GM18951 (cell line): ENCODE measurements at regions not wholly inside any gene's neighbourhood (a gene's known extent, or its start where the extent isn't known, plus 50 kb on each side); places are given as distances from the start of the nearest gene placed in this dataset.

Experiments
- POLR2A ChIP-seq: IDR thresholded peaks from 4 replicates; pipeline ENCODE4 v1.6.1; 2011; ENCODE audit warnings: mild to moderate bottlenecking; ENCODE audit not compliant: insufficient read length, insufficient read depth; ENCODE audit errors: extremely low read depth
- in situ Hi-C: fragments of 300-500 bp; cut with MboI; formaldehyde crosslinking; loops from one replicate; pipeline ENCODE4 v1.12.0; 2022; ENCODE audit warnings: low sequenced_read_pairs, mixed read lengths, inconsistent platforms; ENCODE audit not compliant: unreplicated experiment

DNA sequence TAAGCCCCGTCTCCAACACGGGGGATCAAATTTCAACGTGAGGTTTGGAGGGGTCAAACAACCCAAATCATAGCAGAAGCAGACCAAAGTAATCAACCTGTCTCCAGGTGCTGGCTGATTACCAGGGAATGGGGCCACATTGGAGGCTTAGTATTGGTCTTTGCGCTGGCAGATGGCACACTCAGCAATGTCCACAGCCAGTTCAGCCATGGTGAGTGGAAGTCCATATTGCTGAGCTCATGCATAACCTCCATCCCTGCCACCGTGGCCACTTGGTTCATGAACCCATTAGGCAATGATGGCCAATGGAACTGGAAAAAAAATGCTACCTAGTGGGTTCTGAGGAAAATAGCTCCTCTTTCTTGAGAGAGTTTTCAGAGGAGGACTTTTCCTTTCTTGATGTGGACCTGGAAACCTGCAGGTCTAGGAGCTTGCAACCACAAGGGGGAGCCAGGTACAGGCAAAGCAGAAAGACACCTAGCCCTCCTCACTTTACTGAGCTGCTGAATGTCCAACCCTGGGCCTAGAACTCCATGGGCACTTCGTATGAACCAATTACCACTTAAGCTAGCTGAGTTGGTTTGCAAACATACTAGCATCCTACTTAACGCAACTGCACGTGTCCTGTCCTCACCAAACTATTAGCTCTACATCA, 128.0 kb upstream of the GYPC start:
- in situ Hi-C loops = loop anchor here (25.0 kb wide), 1 partner anchor 234 kb away; no protein-coding TSS in a partner anchor
- TF ChIP-seq POLR2A = no peak

DNA sequence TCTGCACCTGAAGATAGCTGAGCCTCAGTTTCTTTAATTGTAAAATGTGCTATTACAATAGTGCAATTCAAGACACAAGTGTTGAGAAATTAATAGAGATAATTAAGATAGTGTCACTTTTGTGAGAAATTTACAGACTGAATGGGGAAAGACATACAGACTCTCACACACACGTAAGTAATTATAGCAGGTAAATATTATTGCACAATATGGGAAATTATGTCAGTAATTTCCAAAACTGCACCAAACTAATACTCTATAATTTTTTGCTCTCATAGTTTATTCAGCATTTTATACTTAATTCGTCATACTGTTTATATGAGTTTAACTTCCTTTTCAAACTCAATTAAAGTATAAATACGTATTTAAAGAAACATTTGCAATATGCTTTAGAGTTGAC, 124.9 kb upstream of the GYPC start:
- no peak for TF ChIP-seq POLR2A
- in situ Hi-C loops = loop anchor here (25.0 kb wide), 1 partner anchor 231 kb away; no protein-coding TSS in a partner anchor

DNA sequence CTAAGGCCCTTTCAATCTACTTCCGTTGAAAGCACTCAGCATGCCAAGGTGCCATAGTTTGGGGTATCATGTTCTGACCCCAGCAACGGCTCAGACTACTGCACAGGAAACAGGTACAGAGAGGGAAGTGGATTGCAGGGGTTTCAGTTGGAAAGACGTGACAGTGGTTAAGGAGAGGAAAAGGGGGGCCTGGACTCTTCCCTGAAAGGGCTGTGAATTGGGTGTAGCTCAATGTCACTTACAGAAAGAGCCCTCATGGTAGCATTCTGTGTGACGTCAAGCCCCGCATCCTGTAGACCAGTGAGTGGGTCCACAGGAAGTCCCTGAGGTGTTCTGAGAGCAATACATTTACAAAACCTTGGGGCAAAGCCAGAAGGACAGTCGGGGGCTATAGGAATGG, 121.5 kb upstream of the GYPC start:
- no peak for TF ChIP-seq POLR2A
- in situ Hi-C loops = loop anchor here (25.0 kb wide), 1 partner anchor 228 kb away; no protein-coding TSS in a partner anchor

DNA sequence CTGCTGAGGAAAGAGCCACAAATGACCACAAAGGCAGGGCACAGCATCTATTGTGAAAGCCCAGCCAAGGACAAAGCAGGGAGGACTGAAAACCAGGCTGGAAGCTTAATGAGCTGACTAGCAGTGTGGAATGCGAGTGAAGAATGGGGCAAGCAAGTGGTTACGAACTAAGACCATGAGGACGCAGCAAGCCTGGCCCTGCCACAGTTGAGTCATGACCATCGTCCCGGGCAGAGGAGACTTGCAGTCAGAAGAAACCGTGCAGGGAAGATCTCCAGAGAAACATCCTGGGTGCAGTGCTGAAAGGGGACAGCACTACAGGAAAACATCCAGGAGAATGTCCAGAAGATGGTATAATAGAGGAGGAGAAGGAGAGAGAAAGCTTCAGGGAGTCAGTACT, 120.5 kb upstream of the GYPC start:
- no peak for TF ChIP-seq POLR2A
- in situ Hi-C loops = loop anchor here (25.0 kb wide), 1 partner anchor 227 kb away; no protein-coding TSS in a partner anchor

DNA sequence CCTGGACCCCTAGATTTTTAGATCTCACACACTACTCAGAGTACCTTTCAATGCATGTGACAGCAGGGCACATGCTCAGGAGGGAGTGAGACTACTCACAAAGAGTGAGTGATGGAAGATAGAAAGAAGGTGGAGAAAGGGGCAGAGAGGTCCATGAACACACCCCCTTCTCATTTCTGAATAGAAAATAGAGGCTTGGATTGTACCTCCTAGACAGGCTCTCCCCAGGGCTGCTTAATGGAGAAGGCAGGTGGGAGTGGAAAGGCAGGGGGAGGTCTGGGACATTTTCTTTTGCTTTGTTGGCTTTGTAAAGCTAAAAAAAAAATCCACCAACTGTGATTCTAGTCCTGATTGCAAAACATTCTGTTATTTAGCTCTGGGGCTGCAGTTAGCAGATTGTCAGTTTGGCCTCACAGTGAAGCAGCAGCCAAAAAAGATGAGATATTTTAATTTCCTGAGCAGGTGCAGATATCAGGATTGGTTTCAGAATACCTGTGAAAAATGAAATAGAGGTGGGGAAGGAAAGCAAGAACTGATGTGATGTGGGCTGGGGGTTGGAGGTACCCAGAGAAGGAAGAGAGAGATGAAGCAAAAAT, 119.3 kb upstream of the GYPC start:
- TF ChIP-seq POLR2A = no peak
- in situ Hi-C loops = loop anchor here (25.0 kb wide), 1 partner anchor 226 kb away; no protein-coding TSS in a partner anchor

DNA sequence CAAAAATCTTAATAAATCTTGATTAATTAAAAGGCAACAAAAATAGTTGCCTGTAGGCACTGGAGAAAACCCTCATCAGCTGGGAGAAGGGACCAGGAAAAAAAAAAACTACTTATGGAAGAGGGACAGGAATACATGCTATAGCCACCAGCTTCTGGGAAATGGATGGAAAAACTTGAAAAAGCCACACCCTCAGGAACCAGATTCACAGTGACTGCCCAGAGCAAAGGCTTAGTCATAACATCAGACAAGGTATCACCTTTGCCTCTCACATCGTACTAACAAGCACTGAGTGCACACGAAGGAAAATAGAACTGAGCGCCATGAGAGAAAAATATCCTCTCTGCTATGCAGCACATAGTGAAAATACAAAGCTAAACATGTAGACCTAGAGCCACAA, 116.9 kb upstream of the GYPC start:
- no peak for TF ChIP-seq POLR2A
- in situ Hi-C loops = loop anchor here (25.0 kb wide), 1 partner anchor 223 kb away; no protein-coding TSS in a partner anchor

DNA sequence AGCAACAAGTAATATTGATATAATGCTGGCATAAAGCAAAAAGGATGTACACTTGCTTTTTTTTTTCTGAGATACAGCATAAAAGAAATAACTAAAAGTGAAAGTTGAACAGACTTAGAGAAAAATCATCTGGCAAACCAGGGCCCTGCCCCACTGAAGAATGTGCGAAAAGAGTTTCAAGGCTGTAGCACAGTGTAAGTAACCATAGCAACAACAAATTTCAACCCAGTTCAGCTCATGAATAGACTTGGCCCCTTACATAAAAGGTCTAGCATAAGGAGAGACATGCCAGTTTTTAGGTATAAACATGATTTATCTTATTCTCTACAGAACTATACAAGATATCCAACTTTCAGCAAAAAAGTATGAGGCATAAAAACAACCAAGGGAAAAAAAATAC, 113.7 kb upstream of the GYPC start:
- in situ Hi-C loops = loop anchor here (25.0 kb wide), 1 partner anchor 220 kb away; no protein-coding TSS in a partner anchor
- no peak for TF ChIP-seq POLR2A

DNA sequence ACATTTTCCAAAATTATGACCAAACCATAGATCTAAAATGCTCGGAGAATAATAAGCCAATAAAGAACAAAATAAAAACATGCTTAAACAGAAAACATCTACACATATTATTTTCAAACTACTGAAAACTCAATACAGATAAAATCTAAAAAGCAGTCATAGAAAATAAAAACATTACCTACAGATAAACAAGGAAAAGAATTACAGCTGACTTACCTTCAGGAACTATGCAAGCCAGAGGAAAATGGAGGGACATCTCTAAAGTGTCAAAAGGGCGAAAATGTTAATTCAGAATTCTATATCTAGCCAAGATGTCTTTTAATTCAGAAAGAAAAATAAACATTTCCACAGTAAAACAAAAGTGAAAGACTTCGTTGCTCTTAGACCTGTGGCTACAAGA, 112.9 kb upstream of the GYPC start:
- in situ Hi-C loops = loop anchor here (25.0 kb wide), 1 partner anchor 219 kb away; no protein-coding TSS in a partner anchor
- no peak for TF ChIP-seq POLR2A

DNA sequence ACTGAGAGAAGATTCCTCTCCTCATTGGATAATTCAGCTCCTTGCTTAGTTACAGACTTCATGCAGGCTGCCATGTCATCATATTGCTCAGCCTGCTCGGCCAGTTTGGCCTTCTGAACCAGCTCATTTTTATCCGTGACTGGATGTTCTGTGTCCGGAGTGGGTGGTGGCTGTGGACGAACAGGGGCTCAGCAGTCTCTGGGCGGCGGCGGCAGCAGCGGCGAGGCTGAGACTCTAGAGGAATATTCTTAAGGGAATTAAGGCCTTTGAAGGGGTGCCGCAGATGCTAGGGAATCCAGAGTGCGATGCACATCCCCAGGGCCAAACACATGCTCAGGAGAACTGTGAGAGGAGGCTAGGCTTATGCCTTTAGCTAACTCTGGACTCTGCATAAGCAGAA, 97.9 kb upstream of the GYPC start:
- no peak for TF ChIP-seq POLR2A

DNA sequence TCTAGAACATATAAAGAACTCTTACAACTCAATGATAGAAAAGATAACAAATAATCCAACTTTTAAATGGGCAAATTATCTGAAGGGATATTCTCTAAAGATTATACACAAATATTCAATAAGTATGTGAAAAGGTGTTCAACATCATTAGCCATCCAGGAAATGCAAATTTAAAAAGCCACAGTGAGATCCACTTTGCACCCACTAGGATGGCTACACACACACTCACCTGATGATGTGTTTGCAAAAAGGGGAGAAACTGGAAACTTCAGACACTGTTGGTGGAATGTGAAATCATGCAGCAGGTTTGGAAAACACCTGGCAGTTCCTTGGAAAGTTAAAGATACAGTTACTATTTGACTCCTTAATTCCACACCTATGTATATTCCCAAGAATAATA, 87.2 kb upstream of the GYPC start:
- no peak for TF ChIP-seq POLR2A
- in situ Hi-C loops = no loop called here

More for the DNA sequence above, 97.9 kb upstream of the GYPC start:
- in situ Hi-C loops = no loop called here

DNA sequence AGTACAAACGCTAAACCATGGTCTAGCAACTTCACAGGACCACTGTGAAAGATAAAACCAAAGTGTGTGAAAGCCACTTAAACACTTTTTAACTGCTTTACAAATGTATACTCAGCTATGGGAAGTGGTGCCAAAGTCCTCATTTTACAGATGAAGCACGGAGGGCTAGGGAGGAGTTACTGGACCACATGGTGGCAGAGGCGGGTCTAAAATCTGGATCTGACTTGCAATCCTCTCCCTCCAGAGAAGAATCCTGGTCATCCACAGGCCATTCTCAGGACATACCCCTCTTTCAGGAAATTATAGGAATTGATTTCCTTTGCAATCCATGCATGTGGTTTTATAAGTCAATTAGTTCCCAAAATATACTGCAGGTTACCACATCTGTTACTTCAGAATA, 84.6 kb upstream of the GYPC start:
- no peak for TF ChIP-seq POLR2A
- in situ Hi-C loops = no loop called here

DNA sequence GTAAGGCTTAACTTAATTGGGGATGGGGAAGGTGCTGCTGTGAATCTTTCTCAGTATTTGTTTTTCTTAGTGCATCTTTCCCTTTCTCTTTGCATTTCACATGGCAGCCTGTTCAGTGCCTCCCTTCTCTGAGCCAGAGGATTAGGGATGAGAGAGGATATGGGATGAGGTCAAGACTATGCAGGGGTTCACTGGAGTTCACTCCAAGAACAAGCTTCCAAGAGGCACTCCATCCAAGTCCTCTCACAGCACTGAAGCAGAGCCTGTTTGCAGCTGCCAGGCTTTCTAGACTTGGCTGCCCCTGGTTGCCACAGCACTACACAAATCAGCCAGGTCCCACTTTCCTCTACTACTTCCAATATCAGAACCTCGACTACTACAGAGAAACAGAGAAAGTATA, 80.3 kb upstream of the GYPC start:
- no peak for TF ChIP-seq POLR2A
- in situ Hi-C loops = no loop called here

DNA sequence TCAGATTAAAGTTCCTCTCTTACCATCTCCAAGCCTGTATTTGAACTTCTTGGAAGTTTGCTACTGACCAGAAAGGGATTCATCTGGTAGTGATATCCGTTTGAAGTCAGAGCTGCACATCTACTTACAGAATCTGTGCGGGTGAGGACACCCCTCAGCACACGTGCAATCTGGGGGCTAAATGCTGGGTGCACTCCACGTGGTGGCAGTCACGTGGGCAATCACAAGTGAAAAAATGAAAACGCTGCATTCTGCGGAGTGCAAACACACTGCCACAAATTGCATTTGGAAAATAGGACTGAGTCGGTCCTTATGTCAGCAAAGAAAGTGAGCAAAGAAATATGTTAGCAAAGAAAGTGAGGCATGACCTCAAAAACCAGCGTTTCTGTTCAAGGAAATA, 76.1 kb upstream of the GYPC start:
- in situ Hi-C loops = no loop called here
- TF ChIP-seq POLR2A = no peak

DNA sequence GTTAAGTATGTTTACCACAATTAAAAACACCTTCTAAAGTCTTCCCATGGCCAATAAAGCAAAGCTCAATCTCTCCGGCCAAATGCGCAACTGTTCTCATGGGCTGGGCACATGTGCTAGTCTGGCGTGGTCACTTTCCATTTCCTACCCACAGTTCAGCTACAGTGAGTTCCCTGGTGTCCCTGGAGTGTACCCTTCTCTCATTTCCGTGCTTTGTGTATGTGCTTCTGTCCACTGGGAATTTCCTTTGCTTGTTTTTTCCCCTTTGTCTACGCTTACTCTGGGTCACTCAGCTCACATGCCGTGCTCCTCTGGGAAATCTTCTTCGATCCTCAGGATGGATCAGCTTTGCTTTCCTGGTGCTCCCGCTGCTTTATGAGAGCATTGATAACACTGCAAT, 69.6 kb upstream of the GYPC start:
- in situ Hi-C loops = no loop called here
- TF ChIP-seq POLR2A = no peak
